HG03575 (cell line): ENCODE measurements at regions not wholly inside any gene's neighbourhood (a gene's known extent, or its start where the extent isn't known, plus 50 kb on each side); places are given as distances from the start of the nearest gene placed in this dataset.
"Not testable (repeated sequence)": the region's sequence is repeated elsewhere in the genome, so short reads cannot be mapped to it uniquely, and the experiment has no call there.

ENCODE experiments used
- ATAC-seq: cut with Tn5 transposase; IDR thresholded peaks from one replicate; pipeline ENCODE4 v1.9.1; 2021; ENCODE audit not compliant: unreplicated experiment, insufficient number of reproducible peaks, low FRiP score; ENCODE audit errors: extremely low read depth

DNA sequence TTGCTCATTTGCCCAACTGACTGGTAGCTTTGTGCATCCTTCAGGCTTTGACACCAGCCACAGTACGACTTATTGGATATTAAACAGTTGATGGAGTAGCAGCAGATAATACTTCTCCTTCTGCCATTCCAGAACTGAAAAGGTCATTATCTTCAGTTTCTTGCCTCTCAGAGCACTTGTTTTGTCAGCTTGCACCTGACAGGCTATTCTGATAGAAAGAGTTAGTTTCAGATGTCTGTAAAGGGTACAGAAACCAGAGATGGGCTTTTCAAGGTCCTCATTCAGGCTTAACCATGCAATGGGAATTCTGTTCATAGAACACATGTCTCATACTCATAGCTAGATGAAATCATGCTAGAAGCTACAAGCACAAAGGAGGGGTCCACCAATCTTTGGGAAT, 367.2 kb downstream of the OTOL1 start:
- ATAC-seq: no peak

- no peak for ATAC-seq
Observed at GRCh38 chr3:161866176-161866575, 369.6 kb downstream of the OTOL1 start.

DNA sequence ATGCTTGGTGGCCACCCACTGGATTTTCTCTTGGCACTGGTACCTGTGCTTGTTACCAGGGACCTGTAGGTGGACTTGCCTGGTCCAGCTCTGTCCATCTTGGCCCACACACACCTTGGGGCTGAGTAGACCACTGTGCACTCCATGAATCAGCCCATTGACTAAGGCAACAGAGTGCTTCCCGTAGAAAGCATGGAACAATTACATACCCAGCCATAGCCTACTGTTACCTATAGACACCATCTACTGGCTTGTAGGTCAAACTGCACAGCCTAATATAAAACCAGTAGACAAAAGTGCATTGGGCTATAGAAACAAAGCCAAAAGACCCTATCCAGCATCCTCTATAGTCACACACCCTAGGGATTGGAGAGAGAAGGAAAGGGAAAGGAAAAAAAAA, 378.9 kb downstream of the OTOL1 start:
- no peak for ATAC-seq

DNA sequence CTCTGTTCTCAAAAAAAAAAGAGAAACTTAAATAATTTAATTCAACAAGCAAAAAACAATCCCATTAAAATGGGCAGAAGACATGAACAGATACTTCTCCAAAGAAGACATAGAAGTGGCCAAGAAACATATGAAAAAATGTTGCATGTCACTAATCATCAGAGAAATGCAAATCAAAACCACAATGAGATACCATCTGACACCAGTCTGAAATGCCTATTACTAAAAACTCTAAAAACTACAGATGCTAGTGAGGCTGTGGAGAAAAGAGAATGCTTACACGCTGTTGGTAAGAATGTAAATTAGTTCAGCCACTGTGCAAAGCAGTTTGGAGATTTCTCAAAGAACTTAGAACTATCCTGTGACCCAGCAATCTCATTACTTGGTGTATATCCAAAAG, 382.9 kb downstream of the OTOL1 start:
- no peak for ATAC-seq

DNA sequence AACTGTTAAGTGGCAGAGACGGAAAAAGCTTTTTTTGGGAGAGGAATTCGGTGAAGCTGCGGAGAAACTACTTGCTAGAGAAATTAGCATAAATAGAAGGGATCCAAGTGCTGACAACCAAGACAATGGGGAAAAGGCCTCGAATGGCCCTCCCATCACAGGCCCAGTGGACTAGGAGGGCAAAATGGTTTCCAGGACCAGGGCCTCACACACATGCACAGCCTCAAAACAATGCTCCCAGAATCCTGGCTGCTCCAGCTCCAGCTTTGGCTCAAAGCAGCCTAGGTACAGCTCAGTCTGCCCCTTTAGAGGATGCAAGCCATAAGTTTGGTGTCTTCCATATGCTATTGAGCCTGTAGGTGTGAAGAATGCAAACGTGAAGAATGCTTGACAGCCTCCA, 388.2 kb downstream of the OTOL1 start:
- ATAC-seq: no peak

- no peak for ATAC-seq
Observed at GRCh38 chr3:161890147-161890625, 393.6 kb downstream of the OTOL1 start.

DNA sequence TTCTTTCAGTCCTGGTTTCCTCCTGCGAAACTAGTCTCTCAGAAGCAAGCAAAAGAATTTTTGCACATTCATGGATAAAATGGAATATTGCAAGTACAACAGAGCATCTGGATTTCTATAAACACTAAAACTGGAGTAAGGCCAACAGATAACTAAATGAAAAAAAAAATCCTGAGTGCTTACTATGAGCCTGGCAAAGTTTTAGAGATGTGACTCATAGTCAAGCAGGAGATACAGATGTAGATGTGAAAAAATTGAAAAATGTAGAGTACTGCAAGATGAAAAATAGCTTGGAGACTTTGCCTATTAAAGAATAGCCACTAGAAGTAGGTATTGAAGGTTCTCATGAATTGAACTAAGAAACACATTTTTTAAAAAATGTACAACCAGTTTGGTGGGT, 397.4 kb downstream of the OTOL1 start:
- ATAC-seq: no peak

DNA sequence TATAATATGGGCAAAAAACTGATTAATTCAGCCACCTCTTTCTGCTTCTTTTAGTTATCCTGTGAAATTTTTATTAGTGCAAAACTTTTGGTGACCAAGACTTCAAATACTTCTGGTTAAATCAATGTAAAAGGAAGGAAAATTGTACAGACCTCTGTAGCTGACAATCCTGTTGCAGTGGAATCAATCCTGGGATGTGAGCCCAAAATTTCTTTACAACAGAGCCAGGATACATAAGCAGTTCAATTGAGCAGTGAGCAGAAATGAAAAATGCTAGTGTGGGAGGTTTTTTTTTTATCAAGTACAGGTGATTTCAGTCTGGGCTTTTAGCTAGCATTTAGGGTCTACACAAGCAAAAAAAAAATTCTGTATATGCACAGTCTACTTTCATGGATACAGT, 398.0 kb downstream of the OTOL1 start:
- ATAC-seq: no peak

DNA sequence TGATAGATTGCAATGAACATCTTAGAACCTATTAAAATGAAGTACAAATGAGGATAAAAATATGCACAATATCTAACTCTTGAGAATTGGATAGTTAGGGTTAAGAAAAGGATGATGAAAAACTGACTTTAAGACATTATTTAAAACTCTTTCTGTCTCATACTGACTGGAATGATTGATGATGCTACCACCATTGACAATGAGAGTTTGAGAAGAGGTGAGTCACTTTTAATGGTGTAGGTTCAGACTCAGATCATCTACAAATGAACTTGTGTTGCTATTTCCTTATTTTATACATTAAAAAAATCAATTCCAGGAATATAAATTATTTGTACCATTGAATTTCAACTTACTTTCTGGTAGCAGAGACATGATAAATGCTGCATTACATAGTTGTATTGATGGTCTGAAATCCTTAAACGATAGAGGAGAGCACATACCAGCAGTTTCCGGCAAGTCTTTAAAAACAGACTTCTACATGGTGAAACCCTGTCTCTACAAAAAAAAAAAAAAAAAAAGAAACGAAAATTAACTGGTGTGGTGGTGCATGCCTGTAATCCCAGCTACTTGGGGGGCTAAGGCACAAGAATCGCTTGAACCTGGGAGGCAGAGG, 409.0 kb downstream of the OTOL1 start:
- ATAC-seq: no peak

GRCh38 chr3:161913786-161914389, 417.3 kb downstream of the OTOL1 start:
- no peak for ATAC-seq

DNA sequence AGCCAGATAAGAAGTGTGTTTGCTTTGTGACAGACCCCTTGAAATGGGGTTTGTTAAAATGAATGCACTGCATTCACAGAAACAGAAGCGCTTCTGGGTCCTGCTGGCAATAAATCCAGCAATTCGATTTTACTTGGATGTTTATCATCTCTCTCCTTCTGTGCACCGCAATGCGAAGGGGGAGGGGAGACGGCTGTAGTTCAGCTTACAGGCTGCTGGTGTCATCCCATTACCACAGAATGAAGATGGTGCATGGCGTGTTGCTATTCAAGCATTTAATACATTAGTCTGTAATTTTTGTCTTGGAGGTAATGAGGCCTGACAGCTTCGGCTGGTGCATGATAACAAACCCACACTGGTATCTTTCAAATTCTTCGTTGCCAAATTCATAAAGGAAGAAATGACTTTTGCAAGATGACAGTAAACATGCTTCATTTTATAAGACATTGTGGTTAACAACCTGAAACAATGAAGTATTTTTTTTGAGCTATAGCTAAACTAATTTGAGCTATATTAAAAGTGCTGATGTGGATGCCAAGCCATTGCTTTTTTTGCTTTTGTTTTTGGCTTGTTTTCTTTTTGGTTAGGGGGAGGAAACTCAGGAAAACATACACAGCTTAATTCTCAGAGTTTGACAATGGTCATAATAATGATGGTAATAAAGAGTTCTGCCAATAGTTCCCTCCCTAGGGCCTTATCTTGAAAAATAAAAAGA, 418.3 kb downstream of the OTOL1 start:
- ATAC-seq: no peak

DNA sequence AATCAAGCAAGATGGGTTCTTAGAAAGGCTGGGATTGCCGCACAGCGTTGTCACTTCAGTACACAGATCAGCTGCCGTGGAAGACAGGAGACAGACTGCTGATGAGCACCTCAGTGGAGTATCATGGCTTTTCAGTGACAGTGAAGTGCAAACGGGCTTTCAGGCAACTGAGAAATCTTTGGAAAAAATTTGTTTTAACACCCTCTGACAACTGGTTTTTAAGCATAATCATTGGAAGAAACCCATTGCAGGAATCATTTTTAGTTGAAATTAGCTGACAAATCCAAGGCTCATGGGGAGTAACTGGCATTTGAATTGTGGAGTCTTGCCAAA, 418.8 kb downstream of the OTOL1 start:
- no peak for ATAC-seq

DNA sequence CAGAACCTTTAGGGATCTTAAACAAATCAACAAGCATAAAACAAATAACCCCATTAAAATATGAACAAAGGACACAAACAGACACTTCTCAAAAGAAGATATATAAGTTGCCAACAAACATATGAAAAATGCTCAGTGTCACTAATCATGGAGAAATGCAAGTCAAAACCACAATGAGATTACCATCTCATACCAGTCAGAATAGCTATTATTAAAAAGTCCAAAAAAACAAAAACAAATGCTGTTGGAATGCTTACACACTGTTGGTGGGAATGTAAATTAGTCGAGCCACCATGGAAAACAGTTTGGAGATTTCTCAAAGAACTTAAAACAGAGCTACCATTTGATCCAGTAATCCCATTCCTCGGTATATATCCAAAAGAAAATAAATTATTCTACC, 423.6 kb downstream of the OTOL1 start:
- no peak for ATAC-seq

- no peak for ATAC-seq
Observed at GRCh38 chr3:161925749-161926360, 429.2 kb downstream of the OTOL1 start.

DNA sequence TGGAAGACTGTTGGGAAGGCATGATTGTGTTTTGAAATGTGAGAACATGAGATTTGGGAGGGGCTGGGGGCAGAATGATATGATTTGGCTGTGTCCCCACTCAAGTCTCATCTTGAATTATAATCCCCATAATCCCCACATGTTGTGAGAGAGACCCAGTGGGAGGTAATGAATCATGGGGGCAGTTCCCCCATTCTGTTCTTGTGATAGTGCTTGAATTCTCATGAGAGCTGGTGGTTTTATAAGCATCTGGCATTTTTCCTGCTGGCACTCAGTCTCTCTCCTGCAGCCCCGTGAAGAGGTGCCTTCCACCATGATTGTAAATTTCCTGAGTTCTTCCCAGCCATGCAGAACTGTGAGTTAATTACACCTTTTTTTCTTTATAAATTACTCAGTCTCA, 430.5 kb downstream of the OTOL1 start:
- ATAC-seq: no peak

DNA sequence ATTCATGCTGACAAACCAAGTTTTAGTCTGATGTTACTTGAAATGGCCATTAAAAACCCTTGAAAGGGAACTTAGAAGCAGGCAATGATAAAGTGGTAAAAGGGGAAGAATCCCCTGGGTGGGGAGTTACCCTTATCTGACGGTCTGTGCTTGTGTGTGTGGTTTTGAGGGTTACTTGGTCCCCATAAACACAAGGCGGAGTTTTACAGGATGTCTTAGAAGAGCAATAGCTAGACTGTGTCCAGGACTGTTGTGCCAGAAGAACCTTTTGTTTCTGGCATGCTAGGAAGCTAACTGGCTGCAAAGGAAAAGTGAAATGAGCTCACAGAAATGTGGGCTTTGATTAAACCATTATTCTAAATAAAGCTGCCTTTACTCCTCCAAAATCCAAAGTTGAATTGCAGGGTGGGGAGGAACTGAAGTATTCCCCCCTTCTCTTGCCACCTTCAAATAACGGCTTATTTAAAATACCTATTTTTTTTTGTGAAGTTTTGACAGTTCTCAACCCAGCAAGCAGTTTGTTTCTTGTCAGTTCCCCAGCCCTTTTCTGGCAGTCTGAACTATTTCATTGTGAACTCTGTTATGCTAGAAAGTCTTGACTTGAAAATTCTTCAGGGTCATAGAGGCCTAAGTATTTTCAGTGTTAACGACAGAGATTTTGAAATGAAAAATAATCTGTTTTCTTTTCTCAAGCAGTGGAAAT, 443.5 kb downstream of the OTOL1 start:
- no peak for ATAC-seq

DNA sequence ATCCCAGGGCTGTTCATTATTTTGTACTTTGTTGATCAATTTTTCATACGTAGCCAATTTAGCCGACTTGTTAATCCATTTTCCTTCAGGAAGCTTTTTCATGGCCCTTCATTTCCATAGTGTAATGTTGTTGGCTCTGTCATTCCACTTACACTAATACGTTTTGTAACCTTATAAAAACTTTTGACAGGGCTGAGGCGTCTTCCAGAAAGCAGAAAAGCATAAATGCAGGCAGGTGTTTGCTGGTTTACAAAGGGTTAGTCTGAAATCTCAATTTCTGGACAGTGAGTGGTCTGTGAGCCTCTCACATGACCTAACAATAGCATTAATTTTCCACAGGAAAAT, 444.0 kb downstream of the OTOL1 start:
- ATAC-seq: no peak

GRCh38 chr3:161941891-161942290, 445.3 kb downstream of the OTOL1 start:
- ATAC-seq: no peak

GRCh38 chr3:161943801-161944345, 447.3 kb downstream of the OTOL1 start:
- not testable (repeated sequence) for ATAC-seq
